ENCODE measurements at regions not wholly inside any gene's neighbourhood (a gene's known extent, or its start where the extent isn't known, plus 50 kb on each side); places are given as distances from the start of the nearest gene placed in this dataset.

DNA sequence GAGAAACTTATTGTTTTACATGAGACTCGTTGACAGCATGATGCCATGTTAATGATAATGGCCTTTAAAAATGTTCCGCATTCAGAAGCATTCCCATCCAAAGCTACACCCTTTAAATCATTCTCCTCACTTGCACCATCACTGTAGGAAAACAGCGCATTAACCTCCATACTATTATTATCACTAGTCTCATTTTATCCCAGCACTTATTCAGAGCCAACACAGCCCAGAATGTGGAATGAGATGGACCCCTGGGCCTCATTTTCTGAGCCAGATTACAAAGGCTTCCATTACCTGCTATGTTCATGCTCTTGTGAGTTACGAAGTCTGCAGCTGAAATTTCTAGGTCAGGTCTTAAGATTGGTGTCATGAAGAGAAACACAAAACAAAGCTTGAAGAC is 159.4 kb downstream of the HS3ST3A1 start:
- TF ChIP-seq, protein P1, sequence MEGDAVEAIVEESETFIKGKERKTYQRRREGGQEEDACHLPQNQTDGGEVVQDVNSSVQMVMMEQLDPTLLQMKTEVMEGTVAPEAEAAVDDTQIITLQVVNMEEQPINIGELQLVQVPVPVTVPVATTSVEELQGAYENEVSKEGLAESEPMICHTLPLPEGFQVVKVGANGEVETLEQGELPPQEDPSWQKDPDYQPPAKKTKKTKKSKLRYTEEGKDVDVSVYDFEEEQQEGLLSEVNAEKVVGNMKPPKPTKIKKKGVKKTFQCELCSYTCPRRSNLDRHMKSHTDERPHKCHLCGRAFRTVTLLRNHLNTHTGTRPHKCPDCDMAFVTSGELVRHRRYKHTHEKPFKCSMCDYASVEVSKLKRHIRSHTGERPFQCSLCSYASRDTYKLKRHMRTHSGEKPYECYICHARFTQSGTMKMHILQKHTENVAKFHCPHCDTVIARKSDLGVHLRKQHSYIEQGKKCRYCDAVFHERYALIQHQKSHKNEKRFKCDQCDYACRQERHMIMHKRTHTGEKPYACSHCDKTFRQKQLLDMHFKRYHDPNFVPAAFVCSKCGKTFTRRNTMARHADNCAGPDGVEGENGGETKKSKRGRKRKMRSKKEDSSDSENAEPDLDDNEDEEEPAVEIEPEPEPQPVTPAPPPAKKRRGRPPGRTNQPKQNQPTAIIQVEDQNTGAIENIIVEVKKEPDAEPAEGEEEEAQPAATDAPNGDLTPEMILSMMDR (IDR thresholded peaks at IDR 0.05) = no peak
- TF ChIP-seq POLR2A (IDR thresholded peaks at IDR 0.05) = no peak
- intact Hi-C loops (cut with DNase I) = no loop called here

DNA sequence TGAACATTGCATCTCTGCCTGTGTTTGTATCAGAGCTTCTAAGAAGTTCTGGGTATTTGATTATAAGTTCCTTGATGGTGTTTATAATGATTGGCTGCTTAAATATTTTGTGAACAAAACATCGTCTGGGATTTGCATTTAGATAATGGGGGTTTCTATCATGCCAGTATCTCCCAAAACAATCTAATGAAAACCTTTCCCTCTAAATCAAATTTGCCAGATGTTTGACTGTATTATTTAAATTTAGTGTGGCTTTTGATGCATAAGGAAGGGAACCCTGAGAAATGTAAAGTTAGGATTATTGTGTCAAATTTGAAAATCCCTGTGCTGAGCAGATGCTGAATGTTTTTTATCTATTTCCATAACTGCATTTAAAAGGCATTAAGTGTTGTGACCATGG is 159.9 kb downstream of the HS3ST3A1 start:
- no peak overlapping the region for H3K4me3 ChIP-seq
- intact Hi-C loops (cut with DNase I) = no loop called here
- TF ChIP-seq, protein P1 (IDR thresholded peaks at IDR 0.05) = no peak
- TF ChIP-seq POLR2A (IDR thresholded peaks at IDR 0.05) = no peak
- no peaks in the 10 kb centered on the region for H3K36me3 ChIP-seq (replicated peaks in 1 of 2)
- no peaks in the 10 kb centered on the region for H3K4me1 ChIP-seq (replicated peaks in 1 of 2)
- H3K27ac ChIP-seq = no peak overlapping the region
- no peaks in the 10 kb centered on the region for H3K9me3 ChIP-seq (replicated peaks in 1 of 3)
- DNase-seq = no peak
- WGBS, 4 donors = 83 to 96% (median 87%) methylated on average over 1 of the region's 1 CpG
- H3K27me3 ChIP-seq = no peaks in the 10 kb centered on the region

More for the DNA sequence above, 159.4 kb downstream of the HS3ST3A1 start:
- Histone ChIP-seq H3K27me3 (no peaks in the 10 kb centered on the region), H3K4me3 (no peak overlapping the region), H3K4me1 (replicated peaks in 1 of 2) (no peaks in the 10 kb centered on the region), H3K36me3 (replicated peaks in 1 of 2) (no peaks in the 10 kb centered on the region), H3K27ac (no peak overlapping the region), H3K9me3 (replicated peaks in 1 of 3) (no peaks in the 10 kb centered on the region)
- 80 to 92% (median 90%) methylated on average over 4 of the region's 4 CpGs for WGBS, 4 donors
- DNase-seq = no peak

DNA sequence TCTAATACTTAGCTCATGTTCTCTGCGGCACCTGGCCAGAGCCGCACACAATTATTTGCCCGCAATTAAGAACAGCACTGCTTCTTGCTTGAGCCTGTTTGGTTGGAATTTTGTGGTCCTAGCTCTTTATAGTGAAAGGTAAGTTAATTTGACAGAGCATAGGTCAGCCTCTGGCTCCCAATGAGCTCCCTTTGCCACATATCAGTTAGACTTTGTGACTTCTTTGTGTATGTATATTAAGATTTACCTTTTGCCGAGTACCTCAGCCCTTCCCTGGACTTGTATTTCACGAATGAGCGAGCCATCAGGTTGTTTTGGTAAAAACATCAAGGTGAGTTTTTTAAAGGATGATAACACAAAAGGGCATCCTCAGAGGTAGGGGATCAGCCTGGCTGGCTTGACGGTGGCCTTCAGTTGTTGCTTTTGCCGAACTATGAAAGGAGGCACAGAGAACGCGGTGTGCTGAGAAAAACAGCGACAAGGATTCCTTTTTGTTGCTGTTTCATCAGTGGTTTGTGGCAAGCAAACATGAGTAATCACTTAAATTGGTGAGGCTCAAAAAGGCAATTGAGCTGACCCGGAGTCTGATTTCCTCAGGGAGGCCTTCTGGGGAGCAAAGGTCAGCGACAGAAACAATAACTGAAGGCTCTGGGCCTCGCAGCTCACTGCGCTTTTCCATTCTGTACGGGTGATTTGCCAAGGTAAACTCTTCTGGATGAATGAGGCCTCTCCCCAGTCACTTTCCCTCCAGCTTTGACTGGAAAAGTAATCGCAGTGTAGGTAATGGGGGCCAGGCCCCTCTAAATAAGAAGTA is 163.6 kb downstream of the HS3ST3A1 start:
- H3K9me3 ChIP-seq (replicated peaks in 1 of 3) = no peaks in the 10 kb centered on the region
- H3K4me3 ChIP-seq = no peak overlapping the region
- TF ChIP-seq, protein P1 (IDR thresholded peaks at IDR 0.05) = no peak
- TF ChIP-seq POLR2A (IDR thresholded peaks at IDR 0.05) = no peak
- no peak overlapping the region for H3K27ac ChIP-seq
- no peaks in the 10 kb centered on the region for H3K4me1 ChIP-seq (replicated peaks in 1 of 2)
- H3K36me3 ChIP-seq (replicated peaks in 1 of 2) = no peaks in the 10 kb centered on the region
- H3K27me3 ChIP-seq = peaks cover 4% of the 10 kb centered on the region
- intact Hi-C loops (cut with DNase I) = no loop called here
- no peak for DNase-seq
- WGBS, 4 donors = 77 to 84% (median 82%) methylated on average over 17 of the region's 17 CpGs

DNA sequence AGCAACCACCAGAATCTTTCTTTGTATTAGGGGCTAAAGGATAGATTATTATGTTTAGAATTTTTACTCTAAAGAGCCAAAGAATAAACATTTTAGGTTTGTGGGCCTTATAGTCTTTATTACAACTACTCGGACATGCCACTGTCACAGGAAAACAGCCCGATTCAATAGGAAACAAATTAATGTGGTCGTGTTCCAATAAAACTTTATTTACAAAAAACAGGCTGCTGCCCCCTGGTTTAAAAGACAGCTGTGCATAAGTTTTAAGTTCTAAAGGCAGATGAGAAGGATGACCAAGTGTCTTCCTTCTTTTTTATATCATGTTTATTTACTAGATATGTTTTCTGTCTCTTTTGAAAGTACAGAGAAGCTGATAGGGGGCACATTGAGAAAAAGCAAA is 166.5 kb downstream of the HS3ST3A1 start:
- H3K9me3 ChIP-seq (replicated peaks in 1 of 3) = no peaks in the 10 kb centered on the region
- no peak overlapping the region for H3K4me3 ChIP-seq
- H3K36me3 ChIP-seq (replicated peaks in 1 of 2) = no peaks in the 10 kb centered on the region
- no peaks in the 10 kb centered on the region for H3K4me1 ChIP-seq (replicated peaks in 1 of 2)
- 80 to 96% (median 91%) methylated on average over 3 of the region's 3 CpGs for WGBS, 4 donors
- intact Hi-C loops (cut with DNase I) = no loop called here
- no peak overlapping the region for H3K27ac ChIP-seq
- H3K27me3 ChIP-seq = peaks cover 4% of the 10 kb centered on the region
- no peak for TF ChIP-seq POLR2A (IDR thresholded peaks at IDR 0.05)
- TF ChIP-seq, protein P1 (IDR thresholded peaks at IDR 0.05) = no peak
- DNase-seq = no peak
